Endodermal cell (in vitro differentiated cells): ENCODE measurements at regions not wholly inside any gene's neighbourhood (a gene's known extent, or its start where the extent isn't known, plus 50 kb on each side); places are given as distances from the start of the nearest gene placed in this dataset.
"Not testable (repeated sequence)": the region's sequence is repeated elsewhere in the genome, so short reads cannot be mapped to it uniquely, and the experiment has no call there.

Experiments used
- DNase-seq: peaks from one replicate; pipeline ENCODE4 v3.0.0-alpha.2; 2017
- H3K27ac ChIP-seq: 2 replicates; pipeline ENCODE4 v1.5.1; 2013; ENCODE audit warnings: mild to moderate bottlenecking, low read depth, low read length, moderate library complexity
- H3K27me3 ChIP-seq: 2 replicates; pipeline ENCODE4 v1.6.1; 2013; ENCODE audit warnings: mild to moderate bottlenecking, low read length, moderate library complexity; ENCODE audit not compliant: insufficient read depth, control insufficient read depth, poor library complexity, severe bottlenecking
- H3K36me3 ChIP-seq: 2 replicates; pipeline ENCODE4 v1.7.0; 2013; ENCODE audit warnings: mild to moderate bottlenecking, low read length, moderate library complexity; ENCODE audit not compliant: control insufficient read depth, insufficient read depth
- H3K4me1 ChIP-seq: one replicate; pipeline ENCODE4 v1.7.0; 2013; ENCODE audit warnings: low read length; ENCODE audit not compliant: control insufficient read depth, insufficient read depth
- H3K4me3 ChIP-seq: 2 replicates; pipeline ENCODE4 v1.5.1; 2013; ENCODE audit warnings: mild to moderate bottlenecking, low read length, moderate library complexity
- H3K9ac ChIP-seq: 2 replicates; pipeline ENCODE4 v1.6.1; 2013; ENCODE audit warnings: mild to moderate bottlenecking, low read length, moderate library complexity; ENCODE audit not compliant: poor library complexity, severe bottlenecking; ENCODE audit errors: extremely low read depth
- H3K9me3 ChIP-seq: 2 replicates; pipeline ENCODE4 v1.6.1; 2013; ENCODE audit warnings: mild to moderate bottlenecking, low read length, moderate library complexity; ENCODE audit not compliant: control insufficient read depth
- H3K27ac Mint-ChIP-seq: 2 replicates; pipeline ENCODE4 v1.8.0; 2020; ENCODE audit warnings: mixed read lengths
- H3K27me3 Mint-ChIP-seq: 2 replicates; pipeline ENCODE4 v1.8.0; 2021; ENCODE audit warnings: mild to moderate bottlenecking, mixed read lengths; ENCODE audit not compliant: insufficient read depth
- H3K36me3 Mint-ChIP-seq: 2 replicates; pipeline ENCODE4 v1.8.0; 2020; ENCODE audit warnings: low read depth, mixed read lengths
- H3K4me1 Mint-ChIP-seq: 2 replicates; pipeline ENCODE4 v1.8.0; 2020; ENCODE audit warnings: mixed read lengths
- H3K4me3 Mint-ChIP-seq: 2 replicates; pipeline ENCODE4 v1.8.0; 2020; ENCODE audit warnings: mild to moderate bottlenecking, moderate library complexity, mixed read lengths
- H3K9me3 Mint-ChIP-seq: 2 replicates; pipeline ENCODE4 v1.8.0; 2020; ENCODE audit warnings: mild to moderate bottlenecking, mixed read lengths
- WGBS, 2 experiments: methylation state at CpG; one replicate each; pipeline versions ENCODE4 v1.1.5 to v1.1.7; 2013; ENCODE audit warnings: missing lambda C conversion rate in 2 of 2, mixed read lengths in 1 of 2; ENCODE audit not compliant: insufficient coverage in 1 of 2, insufficient read length in 1 of 2; 5-methylcytosine and 5-hydroxymethylcytosine counted together
- TF ChIP-seq, protein P1 (sequence below): fragments of 200-600 bp; sonication (generic); conservative IDR thresholded peaks from 2 replicates; pipeline ENCODE4 v1.5.0; 2021; ENCODE audit warnings: antibody characterized with exemption, mild to moderate bottlenecking

DNA sequence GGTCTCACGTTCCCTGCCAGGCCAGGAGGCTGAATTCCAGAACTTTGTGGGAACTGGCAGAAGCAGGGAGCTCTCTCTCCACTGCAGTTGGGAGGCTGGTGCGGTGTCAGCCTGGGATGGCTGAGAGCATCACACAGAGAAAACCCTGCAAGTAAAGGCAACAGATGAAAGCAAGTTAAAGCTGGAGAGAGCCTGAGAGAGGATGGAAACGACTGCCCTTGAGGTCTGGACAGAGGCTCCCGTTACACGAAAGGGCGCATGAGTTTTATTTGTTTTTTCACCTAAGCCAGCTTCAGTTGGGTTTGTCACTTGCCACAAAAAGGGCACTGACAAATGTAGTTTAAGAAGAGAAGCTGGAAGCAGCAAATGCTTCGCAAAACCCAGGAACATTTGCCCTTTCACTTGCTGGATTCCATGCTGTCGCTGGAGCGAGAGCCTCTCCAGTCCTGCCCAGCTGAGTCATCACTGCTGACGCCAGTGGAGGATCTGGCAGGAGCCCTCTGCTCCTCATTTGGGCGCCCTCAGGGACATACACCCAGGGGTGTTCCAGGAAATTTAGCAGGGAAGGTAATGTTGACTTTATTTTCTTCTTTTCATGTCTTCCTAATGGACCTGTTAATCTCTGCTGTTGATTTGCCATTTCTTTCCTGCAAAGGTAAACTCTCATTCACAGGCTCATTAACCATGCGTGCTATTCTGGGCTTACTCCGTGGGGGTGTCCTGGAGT, 308.8 kb upstream of the SFSWAP start:
- not testable (repeated sequence) for H3K27me3 ChIP-seq, H3K27ac Mint-ChIP-seq, H3K9ac ChIP-seq, H3K4me3 Mint-ChIP-seq, H3K36me3 Mint-ChIP-seq, H3K4me1 ChIP-seq, H3K9me3 Mint-ChIP-seq, H3K4me3 ChIP-seq, DNase-seq, H3K4me1 Mint-ChIP-seq, H3K36me3 ChIP-seq, H3K27ac ChIP-seq
- H3K9me3 ChIP-seq, result peaks cover 24% of the 10 kb centered on the region
- 82 to 84% methylated on average over 7 to 11 of the region's 13 CpGs for WGBS, 2 experiments
- H3K27me3 Mint-ChIP-seq, result peaks cover 18% of the 10 kb centered on the region

DNA sequence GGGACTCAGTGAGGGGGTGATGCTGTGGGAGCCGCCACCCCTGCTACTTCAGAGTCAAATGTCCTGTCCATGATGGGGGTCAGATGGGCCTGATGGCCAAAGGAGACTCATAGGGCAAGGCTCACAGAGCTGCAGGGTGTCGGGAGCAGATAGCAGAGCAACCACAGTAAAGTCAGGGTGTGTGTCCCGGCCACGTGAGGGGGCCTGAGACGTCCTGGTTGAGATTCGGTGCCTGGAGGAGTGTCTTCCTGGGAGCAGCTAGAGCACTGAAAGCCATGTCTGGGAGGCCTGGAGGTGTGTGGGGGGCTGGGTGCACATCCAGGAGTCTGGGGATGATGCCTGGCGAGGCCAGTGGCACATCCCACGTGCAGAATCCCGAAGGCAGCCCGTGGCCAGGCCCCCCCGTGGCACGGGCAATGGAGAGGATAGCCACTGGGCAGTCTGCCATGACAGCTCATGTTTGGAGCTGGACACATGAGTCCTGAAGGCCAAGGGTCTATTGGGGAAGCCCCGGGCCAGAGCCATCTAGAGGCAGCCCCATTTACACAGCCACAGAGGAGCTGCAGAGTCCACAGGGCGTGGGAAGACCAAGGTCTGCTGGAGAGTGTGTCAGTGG, 308.0 kb upstream of the SFSWAP start:
- Histone ChIP-seq H3K4me3 (no peak overlapping the region), H3K27ac (no peak overlapping the region), H3K36me3 (no peaks in the 10 kb centered on the region), H3K9me3 (peaks cover 16% of the 10 kb centered on the region), H3K9ac (no peak overlapping the region), H3K27me3 (no peaks in the 10 kb centered on the region), H3K4me1 (no peaks in the 10 kb centered on the region)
- no peak for DNase-seq
- Mint-ChIP-seq H3K36me3 (peaks cover 7% of the 10 kb centered on the region), H3K27me3 (peaks cover 22% of the 10 kb centered on the region), H3K4me3 (no peak overlapping the region), H3K27ac (no peak overlapping the region), H3K4me1 (no peaks in the 10 kb centered on the region), H3K9me3 (peaks cover 5% of the 10 kb centered on the region)
- TF ChIP-seq, protein P1, sequence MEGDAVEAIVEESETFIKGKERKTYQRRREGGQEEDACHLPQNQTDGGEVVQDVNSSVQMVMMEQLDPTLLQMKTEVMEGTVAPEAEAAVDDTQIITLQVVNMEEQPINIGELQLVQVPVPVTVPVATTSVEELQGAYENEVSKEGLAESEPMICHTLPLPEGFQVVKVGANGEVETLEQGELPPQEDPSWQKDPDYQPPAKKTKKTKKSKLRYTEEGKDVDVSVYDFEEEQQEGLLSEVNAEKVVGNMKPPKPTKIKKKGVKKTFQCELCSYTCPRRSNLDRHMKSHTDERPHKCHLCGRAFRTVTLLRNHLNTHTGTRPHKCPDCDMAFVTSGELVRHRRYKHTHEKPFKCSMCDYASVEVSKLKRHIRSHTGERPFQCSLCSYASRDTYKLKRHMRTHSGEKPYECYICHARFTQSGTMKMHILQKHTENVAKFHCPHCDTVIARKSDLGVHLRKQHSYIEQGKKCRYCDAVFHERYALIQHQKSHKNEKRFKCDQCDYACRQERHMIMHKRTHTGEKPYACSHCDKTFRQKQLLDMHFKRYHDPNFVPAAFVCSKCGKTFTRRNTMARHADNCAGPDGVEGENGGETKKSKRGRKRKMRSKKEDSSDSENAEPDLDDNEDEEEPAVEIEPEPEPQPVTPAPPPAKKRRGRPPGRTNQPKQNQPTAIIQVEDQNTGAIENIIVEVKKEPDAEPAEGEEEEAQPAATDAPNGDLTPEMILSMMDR, result no peak
- 83 to 86% methylated on average over 8 to 14 of the region's 14 CpGs for WGBS, 2 experiments

DNA sequence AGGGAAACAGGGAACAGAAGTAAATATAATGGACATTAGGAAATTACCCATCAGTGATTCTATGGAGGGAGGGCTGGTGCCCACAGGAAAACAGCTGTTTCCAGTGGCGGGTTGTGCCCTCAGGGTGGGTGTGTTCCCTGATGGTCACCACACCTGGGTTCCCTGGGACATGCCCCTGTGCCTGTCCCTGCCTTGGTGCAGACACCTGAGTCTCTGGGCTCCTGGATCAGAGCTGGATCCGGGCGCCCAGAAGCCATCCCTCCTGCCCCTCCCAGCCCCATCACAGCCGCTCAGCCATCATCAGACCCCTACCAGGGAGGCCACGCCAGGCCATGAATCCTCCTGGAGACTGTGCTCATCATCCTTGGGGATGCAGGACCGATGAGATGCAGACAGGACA, 307.2 kb upstream of the SFSWAP start:
- Histone ChIP-seq H3K9me3 (peaks cover 8% of the 10 kb centered on the region), H3K27me3 (no peaks in the 10 kb centered on the region), H3K9ac (no peak overlapping the region), H3K27ac (no peak overlapping the region), H3K36me3 (no peaks in the 10 kb centered on the region), H3K4me1 (no peaks in the 10 kb centered on the region), H3K4me3 (no peak overlapping the region)
- DNase-seq, result no peak
- Mint-ChIP-seq H3K9me3 (peaks cover 5% of the 10 kb centered on the region), H3K4me1 (no peaks in the 10 kb centered on the region), H3K36me3 (peaks cover 3% of the 10 kb centered on the region), H3K4me3 (no peak overlapping the region), H3K27ac (no peak overlapping the region), H3K27me3 (peaks cover 19% of the 10 kb centered on the region)
- TF ChIP-seq, protein P1, result no peak
- 85 to 89% methylated on average over 3 to 6 of the region's 6 CpGs for WGBS, 2 experiments
